ENCODE measurements at regions not wholly inside any gene's neighbourhood (a gene's known extent, or its start where the extent isn't known, plus 50 kb on each side); places are given as distances from the start of the nearest gene placed in this dataset.
"Not testable (repeated sequence)": the region's sequence is repeated elsewhere in the genome, so short reads cannot be mapped to it uniquely, and the experiment has no call there.

DNA sequence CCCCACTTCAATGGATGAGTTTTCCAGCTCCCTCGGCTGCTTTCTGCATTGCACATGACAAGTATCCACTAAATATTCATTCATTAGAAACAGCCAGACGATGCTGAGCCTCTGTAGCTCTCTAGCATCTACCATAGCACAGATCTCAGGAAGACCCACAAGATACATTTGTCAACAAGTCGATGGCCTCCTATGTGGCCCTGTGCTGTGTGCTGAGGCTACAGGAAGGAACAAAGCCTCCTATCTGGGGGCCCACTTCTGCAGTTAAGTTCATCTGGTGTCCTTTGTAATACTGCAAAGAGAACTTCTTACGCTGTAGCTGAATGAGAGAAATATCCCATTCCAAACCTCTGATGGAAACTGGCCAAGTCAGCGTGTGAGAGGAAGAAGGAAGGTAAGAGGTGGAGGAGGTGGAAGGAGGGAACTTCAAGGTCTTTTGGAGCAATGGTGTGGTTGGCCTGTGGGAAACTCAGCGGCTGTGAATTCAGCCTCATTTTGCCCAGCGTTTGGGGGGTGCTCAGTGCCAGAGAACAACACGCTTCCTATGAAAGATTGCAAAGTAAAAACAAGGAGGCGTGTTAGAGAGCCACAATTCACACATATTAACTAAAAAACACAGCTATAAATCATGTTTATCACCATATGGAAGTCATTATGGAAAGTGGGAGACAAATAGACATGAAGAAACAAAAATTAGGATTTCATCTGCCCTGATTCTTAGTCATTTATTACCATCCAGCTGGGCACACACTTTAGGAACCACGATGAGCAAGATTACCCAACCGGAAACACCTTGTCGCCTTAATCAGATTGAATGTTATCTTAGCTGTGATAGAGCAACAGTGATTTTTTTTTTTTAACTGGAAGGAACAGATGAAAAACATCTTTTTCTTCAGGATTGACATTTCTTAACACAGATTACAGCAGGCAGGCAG, 62.2 kb upstream of the USP6NL start:
- H3K27ac ChIP-seq = no peak overlapping the region
- TF ChIP-seq CTCF (conservative IDR thresholded peaks at IDR 0.05) = no peak

- H3K27ac ChIP-seq = no peak overlapping the region
Observed at GRCh38 chr10:11672836-11673235, 61.4 kb upstream of the USP6NL start.

GRCh38 chr10:11670381-11670780, 58.9 kb upstream of the USP6NL start:
- no peak for TF ChIP-seq CTCF (conservative IDR thresholded peaks at IDR 0.05)

More at GRCh38 chr10:11672836-11673235, 61.4 kb upstream of the USP6NL start:
- TF ChIP-seq CTCF (conservative IDR thresholded peaks at IDR 0.05) = no peak

DNA sequence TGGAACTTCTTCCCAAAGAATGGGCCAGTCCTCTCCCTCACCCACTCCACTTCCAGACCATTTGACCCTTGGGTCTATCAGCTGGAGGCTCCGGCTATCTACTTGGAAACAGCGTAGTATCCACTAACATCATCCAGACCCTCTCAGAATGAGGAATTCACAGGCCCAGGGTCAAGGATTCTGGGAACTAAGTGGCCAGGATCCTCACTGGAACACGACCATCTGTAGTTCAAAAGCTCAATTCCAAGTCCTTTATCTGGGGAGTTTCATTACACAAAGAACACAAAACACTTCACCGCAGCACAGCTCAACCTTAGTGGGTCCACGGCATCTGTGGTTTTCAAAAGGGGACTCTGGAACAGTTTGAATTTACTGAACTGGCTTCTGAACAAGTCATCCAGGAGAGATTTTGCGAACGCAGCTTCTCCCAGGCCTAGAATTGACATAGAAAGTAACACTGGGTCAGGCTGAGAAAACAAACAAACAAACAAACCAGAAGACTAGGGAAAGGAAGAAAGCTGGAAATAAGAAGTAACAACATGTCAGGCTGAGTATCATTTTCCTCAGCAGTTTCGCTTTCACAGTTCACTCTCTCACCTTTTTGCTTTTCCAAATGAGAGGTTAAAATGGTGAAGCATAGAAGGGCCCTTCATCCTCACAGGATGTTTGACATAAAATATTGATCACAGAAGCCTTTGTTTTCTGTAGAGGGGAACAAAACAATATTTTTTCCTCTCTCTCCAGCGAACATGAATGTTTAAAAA, 57.6 kb upstream of the USP6NL start:
- no peak for TF ChIP-seq CTCF (conservative IDR thresholded peaks at IDR 0.05)
- H3K27ac ChIP-seq = no peak overlapping the region

More at GRCh38 chr10:11670381-11670780, 58.9 kb upstream of the USP6NL start:
- no peak overlapping the region for H3K27ac ChIP-seq

DNA sequence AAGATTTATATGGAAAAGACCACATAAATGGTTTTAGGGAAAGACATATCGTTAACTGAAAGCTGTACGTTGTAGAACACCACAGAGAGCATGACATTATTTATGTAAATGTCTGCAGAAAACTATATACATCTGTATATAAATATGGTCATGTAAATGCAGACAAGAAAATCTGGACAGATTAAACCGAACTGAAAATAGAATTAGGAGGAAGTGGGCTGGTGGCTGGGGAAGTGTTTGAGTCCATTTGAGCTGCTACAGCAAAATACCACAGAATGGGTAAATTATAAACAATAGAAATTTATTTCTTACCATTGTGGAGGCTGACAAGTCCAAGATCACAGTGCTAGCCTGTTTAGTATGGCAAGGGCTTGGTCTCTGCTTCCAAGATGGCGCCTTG, 56.3 kb upstream of the USP6NL start:
- TF ChIP-seq CTCF (conservative IDR thresholded peaks at IDR 0.05) = no peak
- H3K27ac ChIP-seq = no peak overlapping the region

DNA sequence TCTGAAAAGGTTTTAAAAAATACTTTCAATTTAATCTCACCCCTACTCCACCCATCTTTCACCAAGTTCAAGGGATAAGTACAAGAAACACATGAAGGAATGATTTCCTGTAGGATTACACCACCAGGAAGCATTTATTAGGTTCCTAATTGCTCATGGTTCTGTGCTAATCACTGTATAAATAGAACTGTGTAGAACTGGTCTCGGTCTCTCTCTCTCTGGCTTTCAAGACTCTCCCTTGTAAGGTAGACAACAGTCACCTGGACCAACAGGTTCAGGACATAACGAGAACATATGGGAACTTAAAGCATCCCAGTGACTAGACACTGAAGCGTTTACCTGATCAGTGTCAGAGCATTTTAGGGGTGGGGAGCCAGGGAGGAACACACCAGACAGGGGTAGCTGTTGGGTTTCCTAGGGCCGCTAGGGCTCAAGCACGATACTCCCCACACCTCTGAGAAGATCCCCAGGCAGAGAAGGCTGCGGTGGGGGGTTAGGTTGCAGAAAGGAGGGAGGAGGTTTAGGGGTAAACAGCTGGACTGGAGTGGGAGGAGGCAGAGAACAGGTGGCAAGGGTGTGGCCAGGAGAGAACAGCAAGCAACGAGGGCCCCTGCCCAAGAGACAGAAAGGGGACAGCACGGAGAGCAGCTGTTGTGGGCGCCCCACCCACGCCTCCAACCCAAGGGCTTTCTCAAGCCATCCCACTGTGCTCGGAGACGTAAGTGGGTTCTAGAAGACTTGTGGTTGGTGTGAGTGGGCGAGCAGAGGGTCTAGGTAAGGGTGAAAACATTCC, 52.5 kb upstream of the USP6NL start:
- no peak for TF ChIP-seq CTCF (conservative IDR thresholded peaks at IDR 0.05)
- no peak overlapping the region for H3K27ac ChIP-seq

GRCh38 chr10:11663126-11663515, 51.7 kb upstream of the USP6NL start:
- not testable (repeated sequence) for H3K27ac ChIP-seq
